ENCODE measurements at regions not wholly inside any gene's neighbourhood (a gene's known extent, or its start where the extent isn't known, plus 50 kb on each side); places are given as distances from the start of the nearest gene placed in this dataset.

- H3K4me3 Mint-ChIP-seq: no peak overlapping the region
These were observed 167.9 kb downstream of the CAND1 start for GRCh38 chr12:67437011-67437410.

More at GRCh38 chr12:67437011-67437410, 167.9 kb downstream of the CAND1 start:
- no peak overlapping the region for H4K5ac ChIP-seq (ENCODE audit: insufficient read length, low read depth, low read length)
- no peaks in the 10 kb centered on the region for H3K79me1 ChIP-seq (ENCODE audit: insufficient read depth, low read depth, low read length, poor library complexity, severe bottlenecking)
- no CpG with 5 or more reads among the region's 2 CpGs for WGBS (ENCODE audit: extremely low coverage, insufficient read length, low lambda C conversion rate)
- no peak overlapping the region for H3K4ac ChIP-seq (ENCODE audit: low read depth, low read length)
- H3K4me1 ChIP-seq (ENCODE audit: insufficient read depth, low read length): no peaks in the 10 kb centered on the region; the same call in 1 of the 2 replicates
- no peaks in the 10 kb centered on the region for H3K79me2 ChIP-seq (ENCODE audit: insufficient read depth, low read length)
- H3K14ac ChIP-seq (ENCODE audit: insufficient read depth, low read length): no peak overlapping the region
- H3K4me2 ChIP-seq (ENCODE audit: insufficient read depth, insufficient read length, low read length): no peak overlapping the region
- no peak for TF ChIP-seq CTCF (conservative IDR thresholded peaks at IDR 0.05)
- H3K27ac ChIP-seq (ENCODE audit: insufficient read length, low read depth, low read length): no peak overlapping the region
- peaks cover 2 to 6% of the 10 kb centered on the region in 2 experiments; a peak in 3 of 4 replicates for H3K4me1 Mint-ChIP-seq
- no peaks in the 10 kb centered on the region; a peak in 1 of 5 replicates for H3K9me3 Mint-ChIP-seq
- H3K9me3 ChIP-seq (ENCODE audit: control insufficient read depth, low read depth, low read length): no peaks in the 10 kb centered on the region
- DNase-seq: no peak
- no peak overlapping the region for H2BK120ac ChIP-seq (ENCODE audit: low read depth, low read length, poor library complexity, severe bottlenecking)
- no peak overlapping the region for H3K18ac ChIP-seq (ENCODE audit: insufficient read length, low read depth, low read length)
- H3K9ac ChIP-seq (ENCODE audit: extremely low read depth, insufficient read length, low read length): no peak overlapping the region
- no peak overlapping the region for H3K27ac Mint-ChIP-seq
- no peak overlapping the region for H2BK5ac ChIP-seq (ENCODE audit: insufficient read length, low read length)
- H2AFZ ChIP-seq (ENCODE audit: low read length): no peak overlapping the region
- no peaks in the 10 kb centered on the region for H3K27me3 ChIP-seq (ENCODE audit: insufficient read depth, low read length)
- no peak overlapping the region for H3K23ac ChIP-seq (ENCODE audit: insufficient read length, low read depth, low read length)
- no peak overlapping the region for H2AK5ac ChIP-seq (ENCODE audit: insufficient read length, low read length)
- no peak overlapping the region for H2BK20ac ChIP-seq (ENCODE audit: low read depth, low read length, poor library complexity, severe bottlenecking)
- no peaks in the 10 kb centered on the region; a peak in 1 of 7 replicates for H3K36me3 Mint-ChIP-seq (ENCODE audit: insufficient read depth in 1 of 3, low read depth in 3 of 3)
- no peaks in the 10 kb centered on the region for H4K20me1 ChIP-seq (ENCODE audit: control insufficient read depth, insufficient read depth, insufficient read length)
- H3K23me2 ChIP-seq (ENCODE audit: insufficient read length, low read depth, low read length, poor library complexity, severe bottlenecking): no peaks in the 10 kb centered on the region
- H3T11ph ChIP-seq (ENCODE audit: low read length): no peak overlapping the region
- H4K91ac ChIP-seq (ENCODE audit: insufficient read length, low read depth, low read length): no peak overlapping the region
- H3K56ac ChIP-seq (ENCODE audit: insufficient read length, low read depth, low read length): no peak overlapping the region
- H3K27me3 Mint-ChIP-seq (ENCODE audit: low read depth): no peaks in the 10 kb centered on the region
- H2BK15ac ChIP-seq (ENCODE audit: low read depth, low read length): no peak overlapping the region
- no peak overlapping the region for H4K8ac ChIP-seq (replicated peaks; ENCODE audit: insufficient read length, low read depth, low read length)
- H2BK12ac ChIP-seq (ENCODE audit: insufficient read length, low read depth, low read length): no peak overlapping the region
